D341Med (cell line): ENCODE measurements at regions not wholly inside any gene's neighbourhood (a gene's known extent, or its start where the extent isn't known, plus 50 kb on each side); places are given as distances from the start of the nearest gene placed in this dataset.
A peak's percentile ranks its signal among the peaks of the same experiment; 100 is the strongest.

Experiments
- DNase-seq: peaks from one replicate; pipeline ENCODE4 v3.0.0; 2012; ENCODE audit warnings: low spot score

- no peak for DNase-seq
These were observed 766.6 kb downstream of the ADGRL2 start for GRCh38 chr1:82567348-82567747.

- no peak for DNase-seq
These were observed 764.8 kb downstream of the ADGRL2 start for GRCh38 chr1:82565546-82565945.

GRCh38 chr1:82565146-82565545 is 764.4 kb downstream of the ADGRL2 start:
- DNase-seq: peak; percentile 26

DNA sequence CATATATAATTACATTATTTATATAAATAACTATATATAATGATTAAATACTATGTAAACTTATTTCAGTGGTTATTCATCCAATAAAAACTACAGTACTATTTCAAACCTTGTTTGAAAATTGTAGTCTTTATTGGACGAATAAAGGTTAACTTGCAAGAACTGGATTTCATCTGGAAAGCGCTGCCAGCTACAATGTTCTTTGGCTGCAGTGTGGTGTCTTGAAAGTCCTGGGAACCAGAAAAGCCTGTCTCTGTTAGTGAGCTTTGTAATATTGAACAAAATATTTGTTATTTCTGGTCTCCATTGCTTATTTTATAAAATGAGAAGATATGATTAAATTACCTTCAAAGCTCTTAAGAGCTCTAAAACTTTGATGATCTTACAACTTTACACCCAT is 763.6 kb downstream of the ADGRL2 start:
- no peak for DNase-seq

- DNase-seq: no peak
These were observed 761.7 kb downstream of the ADGRL2 start for GRCh38 chr1:82562448-82562847.

GRCh38 chr1:82560566-82560965 is 759.8 kb downstream of the ADGRL2 start:
- no peak for DNase-seq

- no peak for DNase-seq
These were observed 754.8 kb downstream of the ADGRL2 start for GRCh38 chr1:82555501-82555900.

GRCh38 chr1:82549841-82550240 is 749.1 kb downstream of the ADGRL2 start:
- DNase-seq: no peak

- no peak for DNase-seq
These were observed 742.0 kb downstream of the ADGRL2 start for GRCh38 chr1:82542766-82543165.

GRCh38 chr1:82542141-82542540 is 741.4 kb downstream of the ADGRL2 start:
- DNase-seq: no peak

GRCh38 chr1:82540006-82540405 is 739.3 kb downstream of the ADGRL2 start:
- DNase-seq: no peak

- no peak for DNase-seq
These were observed 738.1 kb downstream of the ADGRL2 start for GRCh38 chr1:82538876-82539275.

DNA sequence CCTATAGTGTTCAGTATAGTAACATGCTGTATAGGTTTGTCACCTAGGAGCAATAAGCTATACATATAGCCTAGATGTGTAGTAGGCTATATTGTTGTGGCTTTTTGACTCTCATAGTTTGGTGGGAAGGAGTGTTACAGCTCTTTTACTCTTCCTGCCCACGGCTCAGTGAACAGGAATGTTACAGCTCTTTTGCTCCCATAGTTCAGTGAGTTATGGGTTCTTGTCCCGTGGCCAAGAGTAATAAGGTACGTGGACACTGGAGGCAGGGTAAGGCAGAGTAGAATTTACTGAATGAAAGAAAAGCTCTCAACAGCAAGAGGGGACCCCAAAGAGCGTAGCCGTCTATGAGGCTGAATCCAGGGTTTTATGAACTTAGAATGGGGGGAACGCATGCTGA is 734.3 kb downstream of the ADGRL2 start:
- DNase-seq: no peak

DNA sequence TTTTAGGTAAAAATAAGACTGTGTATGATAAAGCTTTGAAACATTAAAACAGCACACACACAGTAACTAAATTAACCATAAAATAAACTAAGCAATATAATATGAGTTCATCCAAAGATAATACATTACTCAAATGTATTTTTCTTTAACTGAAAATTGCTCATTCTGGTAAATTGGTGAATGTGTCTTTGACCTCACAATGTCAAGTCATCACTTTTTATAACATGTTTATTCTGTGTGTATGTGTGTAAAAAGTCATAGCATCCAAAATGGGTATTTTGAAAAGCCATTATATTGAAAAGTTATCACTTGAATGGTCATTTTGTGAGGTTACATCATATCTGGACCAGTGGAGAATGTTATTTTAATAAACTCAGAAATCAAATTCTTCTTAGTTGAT is 724.6 kb downstream of the ADGRL2 start:
- DNase-seq: no peak

- no peak for DNase-seq
These were observed 719.9 kb downstream of the ADGRL2 start for GRCh38 chr1:82520611-82521010.

- peak; percentile 26 for DNase-seq
These were observed 716.9 kb downstream of the ADGRL2 start for GRCh38 chr1:82517586-82517985.

GRCh38 chr1:82515650-82516049 is 714.9 kb downstream of the ADGRL2 start:
- no peak for DNase-seq

DNA sequence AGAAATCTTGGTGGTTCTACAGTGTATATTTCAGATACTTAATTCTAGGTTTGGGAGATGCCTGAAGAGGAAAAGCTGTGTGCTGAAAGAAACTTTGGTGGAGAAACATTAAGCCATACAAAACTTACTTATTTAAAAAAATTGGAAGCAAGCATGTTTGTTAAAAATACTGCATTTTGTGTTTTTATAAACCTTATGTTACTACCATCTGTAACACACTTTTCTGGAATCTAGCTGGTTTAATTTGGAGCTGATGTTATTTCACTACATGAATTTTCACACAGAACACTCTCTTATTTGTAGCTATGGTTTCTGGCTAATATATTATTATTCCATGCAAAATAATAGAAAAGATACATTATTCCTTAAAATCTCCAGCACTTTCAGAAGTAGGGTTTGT is 710.7 kb downstream of the ADGRL2 start:
- no peak for DNase-seq

- DNase-seq: no peak
These were observed 709.7 kb downstream of the ADGRL2 start for GRCh38 chr1:82510431-82510830.

DNA sequence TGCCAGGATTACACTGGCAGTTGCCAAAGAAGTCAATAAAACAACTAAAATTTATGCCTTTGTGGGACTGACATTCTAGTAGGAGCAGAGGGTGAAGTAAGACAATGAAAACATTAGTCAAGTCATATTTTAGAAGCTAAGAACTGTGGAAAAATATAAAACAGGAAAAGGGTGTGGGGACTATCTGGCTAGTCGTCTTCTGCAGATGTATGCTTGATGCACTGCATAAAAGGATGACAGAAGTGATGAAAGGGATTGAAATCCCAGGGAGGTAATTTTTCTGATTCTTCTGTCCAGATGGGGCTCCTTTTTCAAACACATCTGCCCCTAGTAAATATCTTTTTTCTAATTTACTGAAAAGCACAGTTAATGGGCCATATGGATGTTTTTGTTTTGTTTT is 706.3 kb downstream of the ADGRL2 start:
- no peak for DNase-seq

DNA sequence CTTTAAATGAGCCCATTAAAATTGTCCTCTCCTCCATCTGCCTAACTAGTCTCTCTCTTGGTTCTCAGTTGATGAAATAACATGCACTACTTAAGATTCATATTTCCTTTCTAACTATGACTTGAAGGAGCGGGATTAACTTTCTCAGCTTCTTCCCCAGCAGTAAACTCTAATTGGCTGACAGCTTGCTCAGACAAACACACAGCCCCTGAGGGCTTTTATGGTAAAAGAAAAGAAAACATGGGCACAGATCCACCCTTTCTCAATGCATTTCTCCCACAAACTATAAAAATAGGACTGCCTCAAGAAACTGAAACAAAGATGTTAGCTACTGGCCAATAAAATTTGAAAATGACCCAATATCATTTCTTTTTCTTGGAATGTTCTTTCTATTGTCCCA is 703.1 kb downstream of the ADGRL2 start:
- no peak for DNase-seq

DNA sequence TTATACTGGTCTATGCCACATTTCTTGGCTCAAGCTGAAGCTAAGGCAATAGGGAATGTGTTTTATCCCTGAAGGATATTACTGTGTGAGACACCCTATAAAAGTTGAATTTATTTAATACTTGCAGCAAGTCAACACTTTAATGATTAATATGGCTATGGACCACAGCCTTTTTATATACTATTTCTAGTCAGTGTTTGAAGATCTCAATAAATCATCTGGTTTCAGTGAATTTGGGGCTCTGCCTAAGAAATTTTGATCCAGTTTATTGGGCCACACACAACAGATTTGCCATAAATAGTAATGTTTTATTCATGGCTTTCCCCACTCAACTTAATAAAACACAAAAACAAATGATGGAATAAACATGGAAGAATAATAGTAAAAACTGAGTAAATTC is 698.3 kb downstream of the ADGRL2 start:
- DNase-seq: no peak

- DNase-seq: no peak
These were observed 693.4 kb downstream of the ADGRL2 start for GRCh38 chr1:82494117-82494516.

DNA sequence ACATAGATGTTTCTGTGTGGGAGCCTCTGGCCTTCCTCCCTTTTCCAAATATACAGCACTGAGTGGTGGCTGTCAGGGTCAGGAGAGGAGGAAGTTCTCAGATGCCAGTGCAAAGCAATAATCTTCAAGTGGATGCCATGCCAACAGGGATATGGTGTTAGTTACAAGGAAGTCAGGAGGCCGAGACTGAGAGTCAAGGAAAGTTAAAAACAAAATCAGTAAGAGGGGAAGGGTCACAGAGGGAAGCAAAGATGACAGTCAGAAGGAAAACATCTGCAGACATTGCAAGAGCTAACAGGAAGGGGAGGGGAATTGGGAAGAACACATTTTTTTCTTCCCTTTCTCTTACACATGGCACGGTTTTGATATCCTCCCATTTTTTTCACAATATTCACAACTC is 691.4 kb downstream of the ADGRL2 start:
- DNase-seq: no peak
